Neural crest cell (in vitro differentiated cells): ENCODE measurements at regions not wholly inside any gene's neighbourhood (a gene's known extent, or its start where the extent isn't known, plus 50 kb on each side); places are given as distances from the start of the nearest gene placed in this dataset.

Experiments used
- DNase-seq: peaks from one replicate; pipeline ENCODE4 v3.0.0; 2021; ENCODE audit warnings: low read depth, mixed read lengths, low spot score
- H3K27ac Mint-ChIP-seq: one replicate; pipeline ENCODE4 v1.8.0; 2021; ENCODE audit warnings: mild to moderate bottlenecking, mixed read lengths; ENCODE audit not compliant: unreplicated experiment
- H3K27me3 Mint-ChIP-seq: 2 replicates; pipeline ENCODE4 v1.8.0; 2021; ENCODE audit warnings: low read depth, mild to moderate bottlenecking, mixed read lengths
- H3K36me3 Mint-ChIP-seq: 2 replicates; pipeline ENCODE4 v1.8.0; 2021; ENCODE audit warnings: low read depth, mild to moderate bottlenecking, mixed read lengths
- H3K4me1 Mint-ChIP-seq: 2 replicates; pipeline ENCODE4 v1.8.0; 2021; ENCODE audit warnings: mixed read lengths
- H3K4me3 Mint-ChIP-seq: one replicate; pipeline ENCODE4 v1.8.0; 2021; ENCODE audit warnings: mild to moderate bottlenecking, mixed read lengths
- H3K9me3 Mint-ChIP-seq: 2 replicates; pipeline ENCODE4 v1.8.0; 2021; ENCODE audit warnings: mixed read lengths
- CTCF ChIP-seq: fragments of 200-600 bp; sonication (generic); conservative IDR thresholded peaks from 2 replicates; pipeline ENCODE4 v1.5.0; 2021; ENCODE audit warnings: antibody characterized with exemption, mild to moderate bottlenecking

- Mint-ChIP-seq H3K9me3 (no peaks in the 10 kb centered on the region), H3K27me3 (no peaks in the 10 kb centered on the region), H3K27ac (no peak overlapping the region), H3K36me3 (no peaks in the 10 kb centered on the region), H3K4me1 (no peaks in the 10 kb centered on the region), H3K4me3 (no peak overlapping the region)
- DNase-seq: no peak
- no peak for TF ChIP-seq CTCF
Observed at GRCh38 chr6:93927731-93928130, 508.4 kb upstream of the EPHA7 start.

GRCh38 chr6:93919365-93919764 lies 500.0 kb upstream of the EPHA7 start:
- Mint-ChIP-seq H3K27me3 (no peaks in the 10 kb centered on the region), H3K27ac (no peak overlapping the region), H3K36me3 (no peaks in the 10 kb centered on the region), H3K4me1 (no peaks in the 10 kb centered on the region), H3K9me3 (peaks cover 3% of the 10 kb centered on the region), H3K4me3 (no peak overlapping the region)
- DNase-seq: no peak
- no peak for TF ChIP-seq CTCF

- DNase-seq: no peak
- Mint-ChIP-seq H3K27ac (peak overlapping the region; percentile 50), H3K27me3 (no peaks in the 10 kb centered on the region), H3K36me3 (no peaks in the 10 kb centered on the region), H3K4me3 (no peak overlapping the region), H3K9me3 (peaks cover 3% of the 10 kb centered on the region), H3K4me1 (no peaks in the 10 kb centered on the region)
- TF ChIP-seq CTCF: no peak
Observed at GRCh38 chr6:93918258-93918657, 498.9 kb upstream of the EPHA7 start.

GRCh38 chr6:93917216-93917615 lies 497.9 kb upstream of the EPHA7 start:
- H3K27ac Mint-ChIP-seq: no peak overlapping the region
- no peaks in the 10 kb centered on the region for H3K4me1 Mint-ChIP-seq
- no peaks in the 10 kb centered on the region for H3K27me3 Mint-ChIP-seq
- no peaks in the 10 kb centered on the region for H3K36me3 Mint-ChIP-seq
- no peak overlapping the region for H3K4me3 Mint-ChIP-seq
- H3K9me3 Mint-ChIP-seq: peaks cover 3% of the 10 kb centered on the region
- TF ChIP-seq CTCF: no peak
- DNase-seq: no peak

DNA sequence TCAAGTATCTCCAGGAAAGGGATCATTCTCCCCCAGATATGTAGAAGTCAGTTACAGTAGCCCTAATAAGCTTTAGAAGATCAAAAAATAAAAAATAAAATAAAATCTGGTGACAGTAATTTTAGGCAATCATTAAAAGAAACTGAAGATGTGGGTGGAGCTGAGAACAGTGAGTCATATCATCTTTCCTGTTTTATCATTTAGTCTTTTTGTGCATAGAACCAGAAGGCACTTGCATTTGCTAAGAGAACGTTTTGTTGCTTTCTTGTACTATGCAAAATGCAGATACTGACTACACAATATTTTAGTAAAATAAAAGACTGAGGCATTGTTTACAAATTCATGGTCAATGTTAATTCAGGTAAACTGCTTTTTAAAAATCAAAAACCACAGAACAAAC lies 497.4 kb upstream of the EPHA7 start:
- Mint-ChIP-seq H3K9me3 (peaks cover 3% of the 10 kb centered on the region), H3K4me3 (no peak overlapping the region), H3K36me3 (no peaks in the 10 kb centered on the region), H3K4me1 (no peaks in the 10 kb centered on the region), H3K27me3 (no peaks in the 10 kb centered on the region), H3K27ac (no peak overlapping the region)
- no peak for TF ChIP-seq CTCF
- DNase-seq: no peak

GRCh38 chr6:93915961-93916360 lies 496.6 kb upstream of the EPHA7 start:
- Mint-ChIP-seq H3K36me3 (no peaks in the 10 kb centered on the region), H3K27ac (no peak overlapping the region), H3K4me3 (no peak overlapping the region), H3K4me1 (no peaks in the 10 kb centered on the region), H3K27me3 (no peaks in the 10 kb centered on the region), H3K9me3 (peaks cover 3% of the 10 kb centered on the region)
- no peak for TF ChIP-seq CTCF
- DNase-seq: no peak
